ENCODE measurements at regions not wholly inside any gene's neighbourhood (a gene's known extent, or its start where the extent isn't known, plus 50 kb on each side); places are given as distances from the start of the nearest gene placed in this dataset.
A peak's percentile ranks its signal among the peaks of the same experiment; 100 is the strongest.

GRCh38 chr16:27685807-27686206, 135.9 kb downstream of the KATNIP start:
- DNase-seq (ENCODE audit: low spot score), result peak; percentile 40

DNA sequence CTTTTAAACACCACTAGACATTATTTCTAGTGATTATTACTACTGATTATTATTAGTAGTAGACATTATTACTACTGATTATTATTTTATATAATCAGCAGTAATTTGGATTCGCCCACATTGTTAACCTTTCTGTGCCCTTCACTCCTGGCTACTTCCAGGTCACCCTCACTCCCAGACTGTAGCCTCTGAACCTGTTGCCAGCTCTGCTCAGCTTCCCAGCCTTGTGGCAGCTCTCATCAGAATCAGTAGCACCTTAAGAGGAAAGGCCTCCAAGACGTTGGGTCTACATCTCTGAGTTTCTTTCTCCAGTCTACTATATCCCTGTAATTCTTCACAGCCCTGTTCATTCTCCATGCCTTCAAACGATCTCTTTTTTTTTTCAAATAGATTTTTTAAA, 137.0 kb downstream of the KATNIP start:
- no peak for DNase-seq (ENCODE audit: low spot score)

- DNase-seq (ENCODE audit: low spot score), result no peak
Observed at GRCh38 chr16:27687605-27688004, 137.7 kb downstream of the KATNIP start.

DNA sequence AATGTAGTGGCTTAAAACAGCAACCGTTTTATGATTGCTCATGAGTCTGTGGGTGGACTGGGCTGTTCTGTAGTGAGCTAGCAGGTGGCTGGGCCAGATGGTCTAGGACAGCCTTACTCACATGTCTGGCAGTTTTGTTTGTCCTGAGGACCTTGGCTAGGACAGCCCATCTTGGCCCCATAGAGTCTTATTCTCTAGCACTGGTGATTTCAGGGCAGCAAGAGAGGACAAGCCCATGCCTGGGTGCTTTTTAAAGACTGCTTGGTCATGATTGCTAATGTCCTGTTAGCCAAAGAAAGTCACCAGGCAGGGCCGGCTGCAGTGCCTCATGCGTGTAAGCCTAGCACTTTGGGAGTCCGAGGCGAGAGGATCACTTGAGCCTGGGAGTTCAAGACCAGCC, 139.8 kb downstream of the KATNIP start:
- no peak for DNase-seq (ENCODE audit: low spot score)

GRCh38 chr16:27690608-27691007, 140.7 kb downstream of the KATNIP start:
- DNase-seq (ENCODE audit: low spot score), result no peak

DNA sequence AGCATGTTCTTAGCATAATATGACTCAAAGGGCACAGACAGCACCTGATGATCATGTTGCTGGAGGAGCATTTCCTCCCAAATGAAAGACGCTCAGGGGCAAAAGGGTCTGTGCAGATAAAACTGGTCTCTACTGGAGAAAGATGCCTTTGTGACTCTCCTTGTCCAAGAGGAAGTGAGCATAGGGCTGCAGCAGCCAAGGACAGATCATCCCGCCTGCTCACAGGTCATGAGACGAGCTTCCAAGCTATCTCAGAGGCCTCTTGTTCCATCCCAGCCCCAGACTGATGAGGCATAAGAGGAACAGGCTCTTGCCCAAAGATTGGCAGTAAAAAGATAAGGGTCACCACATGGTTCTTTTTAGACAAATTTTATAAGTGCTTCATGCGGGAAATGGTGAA, 141.8 kb downstream of the KATNIP start:
- DNase-seq (ENCODE audit: low spot score), result no peak

GRCh38 chr16:27692576-27692975, 142.6 kb downstream of the KATNIP start:
- DNase-seq (ENCODE audit: low spot score), result no peak

DNA sequence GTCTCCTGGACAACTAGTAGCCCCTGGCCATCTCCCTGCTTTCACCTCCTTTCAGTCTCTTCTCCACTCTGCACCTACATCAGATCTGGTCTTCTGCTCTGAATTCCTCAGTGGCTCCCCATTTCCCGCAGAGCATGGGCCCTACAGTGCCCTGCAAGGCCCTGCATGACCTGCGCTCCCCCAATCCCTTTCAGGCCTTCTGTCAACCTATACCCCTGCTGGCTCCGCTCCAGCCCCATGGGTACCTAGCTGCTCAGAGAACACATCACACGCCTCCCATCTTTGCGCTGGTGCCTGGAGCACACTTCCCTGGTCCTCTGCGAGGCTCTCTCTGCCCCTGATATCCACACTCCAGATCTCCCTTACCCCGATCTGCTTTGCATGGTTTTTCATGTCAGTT, 145.2 kb downstream of the KATNIP start:
- no peak for DNase-seq (ENCODE audit: low spot score)

DNA sequence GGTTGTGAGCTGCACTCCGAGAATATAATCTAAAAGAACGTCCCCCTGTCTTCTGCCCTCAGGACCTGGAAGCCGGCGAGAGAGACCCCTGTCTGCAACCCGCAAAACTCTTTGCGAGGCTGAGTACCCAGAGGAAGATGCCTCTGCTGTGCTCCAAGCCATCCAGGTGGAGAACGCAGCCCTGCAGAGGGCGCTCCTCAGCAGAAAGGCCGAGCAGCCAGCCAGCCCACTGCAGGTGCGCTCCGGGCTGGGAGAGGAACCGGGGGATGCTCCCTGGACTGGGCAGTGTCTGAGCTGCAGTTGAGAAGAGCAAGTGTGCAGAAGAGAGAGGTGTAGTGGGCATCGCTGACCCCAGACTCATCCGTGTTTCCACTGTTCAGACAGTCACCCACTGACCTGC, 148.3 kb downstream of the KATNIP start:
- no peak for DNase-seq (ENCODE audit: low spot score)

DNA sequence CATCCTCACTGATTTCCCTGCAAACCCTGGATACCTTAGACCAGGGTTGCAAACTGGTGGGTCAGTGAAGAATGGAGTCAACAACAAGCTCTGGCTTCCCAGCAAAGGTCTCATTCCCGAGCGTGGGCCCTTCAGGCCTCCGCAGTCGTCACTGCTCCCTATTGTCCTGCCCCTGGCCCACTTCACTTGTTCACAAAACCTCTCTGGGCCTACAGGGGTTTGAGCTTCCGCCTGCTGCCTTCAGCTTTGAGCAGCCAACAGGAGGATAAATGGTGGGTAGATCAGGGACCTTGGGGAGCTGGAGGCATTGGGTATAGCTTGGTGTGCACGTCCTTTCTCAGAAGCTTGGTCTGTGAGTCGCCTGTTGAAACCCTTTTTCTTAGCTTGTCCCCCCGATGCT, 148.8 kb downstream of the KATNIP start:
- DNase-seq (ENCODE audit: low spot score), result no peak

GRCh38 chr16:27699540-27699939, 149.6 kb downstream of the KATNIP start:
- no peak for DNase-seq (ENCODE audit: low spot score)

GRCh38 chr16:27700304-27700995, 150.5 kb downstream of the KATNIP start:
- DNase-seq (ENCODE audit: low spot score), result peak; percentile 32

GRCh38 chr16:27701381-27701780, 151.4 kb downstream of the KATNIP start:
- DNase-seq (ENCODE audit: low spot score), result no peak

DNA sequence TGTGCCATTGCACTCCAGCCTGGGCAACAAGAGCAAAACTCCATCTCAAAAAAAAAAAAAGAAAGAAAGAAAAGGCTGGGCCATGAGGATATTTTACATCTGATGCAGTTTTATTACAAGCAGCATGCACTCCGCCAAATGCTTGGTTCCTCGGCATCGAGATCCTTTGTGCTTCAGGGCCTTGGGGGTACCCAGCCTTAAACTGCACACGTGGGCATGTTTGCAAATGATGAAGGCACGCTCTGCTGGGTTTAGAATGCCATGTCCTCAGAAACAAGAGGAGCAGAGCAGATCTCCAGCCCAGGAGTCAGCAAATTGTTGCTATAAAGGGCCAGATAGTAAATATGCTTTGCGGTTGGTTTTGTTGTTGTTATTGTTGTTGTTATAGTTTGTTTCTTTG, 153.2 kb downstream of the KATNIP start:
- no peak for DNase-seq (ENCODE audit: low spot score)

GRCh38 chr16:27703545-27703944, 153.6 kb downstream of the KATNIP start:
- peak; percentile 22 for DNase-seq (ENCODE audit: low spot score)

GRCh38 chr16:27704252-27704651, 154.3 kb downstream of the KATNIP start:
- no peak for DNase-seq (ENCODE audit: low spot score)

GRCh38 chr16:27706156-27706865, 156.4 kb downstream of the KATNIP start:
- DNase-seq (ENCODE audit: low spot score), result no peak

GRCh38 chr16:27706866-27707685, 157.1 kb downstream of the KATNIP start:
- DNase-seq (ENCODE audit: low spot score), result no peak

DNA sequence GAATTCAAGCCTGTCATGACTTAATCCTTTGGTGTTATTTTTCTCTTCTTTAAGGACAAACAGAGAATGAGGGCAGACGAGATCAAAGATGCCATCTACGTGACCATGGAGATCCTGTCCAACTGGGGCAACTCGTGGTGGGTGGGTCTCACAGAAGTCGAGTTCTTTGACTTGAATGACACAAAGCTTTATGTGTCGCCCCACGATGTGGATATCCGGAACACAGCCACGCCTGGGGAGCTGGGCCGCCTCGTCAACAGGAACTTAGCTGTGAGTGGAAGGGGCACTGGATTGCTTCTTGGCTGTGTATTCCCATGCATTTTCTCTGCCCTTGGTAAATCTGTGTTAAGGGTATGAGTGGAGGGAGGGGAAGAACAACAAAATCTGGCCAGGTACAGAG, 158.7 kb downstream of the KATNIP start:
- no peak for DNase-seq (ENCODE audit: low spot score)

GRCh38 chr16:27712251-27712711, 162.3 kb downstream of the KATNIP start:
- no peak for DNase-seq (ENCODE audit: low spot score)

GRCh38 chr16:27717726-27718125, 167.8 kb downstream of the KATNIP start:
- DNase-seq (ENCODE audit: low spot score), result no peak

DNA sequence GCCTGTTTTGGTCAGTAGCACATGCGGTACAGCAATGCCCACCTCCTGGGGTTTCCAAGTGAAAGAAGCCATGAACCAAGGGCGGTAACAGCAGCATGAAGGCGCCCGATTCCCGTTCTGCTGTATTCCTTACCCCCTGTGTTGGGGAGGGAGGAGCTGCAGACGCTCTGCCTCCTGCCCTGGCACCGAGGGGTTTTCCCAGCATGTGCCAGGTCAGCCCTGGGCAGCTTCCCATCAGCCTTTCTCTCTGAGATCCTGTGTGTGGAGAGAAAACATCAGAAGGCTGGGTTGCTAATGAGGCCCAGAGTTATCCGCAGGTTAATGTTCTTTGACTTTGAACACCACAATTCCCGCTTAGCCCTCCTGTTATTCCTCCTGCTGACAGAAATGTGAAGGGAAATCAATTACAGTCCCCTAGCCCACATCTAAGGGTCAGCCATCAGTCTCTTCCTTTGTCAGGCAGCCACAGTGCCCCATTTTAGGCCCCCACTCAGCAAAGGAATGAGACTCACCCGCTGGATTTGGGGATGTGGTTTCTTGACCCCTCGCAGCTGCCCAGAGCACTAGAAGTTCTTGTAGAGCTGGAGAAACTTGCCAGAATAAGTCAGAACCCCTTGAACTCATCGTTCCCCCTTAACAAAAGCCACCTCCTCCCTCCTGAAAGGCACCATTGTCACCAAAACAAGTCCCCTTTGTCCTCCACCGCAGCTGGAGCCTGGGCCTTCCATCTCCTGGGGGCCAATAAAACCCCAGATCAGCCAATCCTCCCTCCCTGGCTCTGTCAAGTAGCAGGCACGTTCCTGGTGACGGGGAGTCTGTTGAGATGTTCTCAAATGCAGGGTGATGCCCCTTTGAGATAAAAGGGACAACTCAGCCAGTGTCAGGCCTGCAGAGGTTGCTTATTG, 168.5 kb downstream of the KATNIP start:
- DNase-seq (ENCODE audit: low spot score), result no peak
